K562 (cell line): ENCODE measurements at regions not wholly inside any gene's neighbourhood (a gene's known extent, or its start where the extent isn't known, plus 50 kb on each side); places are given as distances from the start of the nearest gene placed in this dataset.

Experiments
- AFF1 ChIP-seq, 2 experiments: fragments of 450-650 bp; IDR thresholded peaks; 2 replicates each; pipeline ENCODE4 v1.6.1; 2018; ENCODE audit warnings: mild to moderate bottlenecking in 2 of 2, low read depth in 1 of 2; ENCODE audit not compliant: partially characterized antibody in 2 of 2
- BACH1 ChIP-seq: fragments of 200-800 bp; sonication (Bioruptor generic); IDR thresholded peaks from 2 replicates; pipeline ENCODE4 v1.6.1; 2016; ENCODE audit warnings: missing genetic modification characterization, missing compliant biosample characterization
- CTCF ChIP-seq, 3 experiments: IDR thresholded peaks in 2 of 3; conservative IDR thresholded peaks in 1 of 3; 2 replicates each; pipeline ENCODE4 v1.5.1; 2011 to 2012; ENCODE audit warnings: low read length in 3 of 3, mild to moderate bottlenecking in 3 of 3, control low read depth in 2 of 3, improper control_type of control experiment in 1 of 3, inconsistent platforms in 1 of 3, low read depth in 1 of 3, mixed read lengths in 1 of 3, moderate library complexity in 1 of 3; ENCODE audit not compliant: insufficient read depth in 2 of 3
- ELF4 ChIP-seq: fragments of 450-650 bp; formaldehyde crosslinking; IDR thresholded peaks from 2 replicates; pipeline ENCODE4 v1.4.0; 2022; ENCODE audit warnings: missing genetic modification characterization
- EP300 ChIP-seq: IDR thresholded peaks from 2 replicates; pipeline ENCODE4 v1.6.1; 2012; ENCODE audit warnings: low read length, improper control_type of control experiment
- KAT7 ChIP-seq: sonication (generic); formaldehyde crosslinking; IDR thresholded peaks from 2 replicates; pipeline ENCODE4 v1.8.0; 2022; ENCODE audit warnings: missing genetic modification reagents, mild to moderate bottlenecking, borderline replicate concordance
- KDM5B ChIP-seq: fragments of 200-600 bp; sonication (generic); IDR thresholded peaks from 2 replicates; pipeline ENCODE4 v1.6.1; 2012; ENCODE audit warnings: low read depth, mild to moderate bottlenecking, moderate library complexity, low read length, control low read depth, inconsistent platforms; ENCODE audit not compliant: insufficient replicate concordance
- RFX5 ChIP-seq: IDR thresholded peaks from 2 replicates; pipeline ENCODE4 v1.6.1; 2011; ENCODE audit warnings: low read depth, mild to moderate bottlenecking, improper control_type of control experiment, low read length
- SIN3A ChIP-seq, 2 experiments: fragments of 150-350 bp in 1 of 2; IDR thresholded peaks; 2 replicates each; pipeline ENCODE4 v1.6.1; 2011 to 2016; ENCODE audit warnings: borderline replicate concordance in 2 of 2, low read depth in 2 of 2, low read length in 2 of 2, mild to moderate bottlenecking in 2 of 2, moderate library complexity in 2 of 2; ENCODE audit not compliant: control insufficient read depth in 1 of 2
- SMC3 ChIP-seq: conservative IDR thresholded peaks from 2 replicates; pipeline ENCODE4 v1.6.1; 2011; ENCODE audit warnings: low read depth, low read length, improper control_type of control experiment; ENCODE audit not compliant: insufficient read depth
- TAF1 ChIP-seq: IDR thresholded peaks from 2 replicates; pipeline ENCODE4 v1.6.1; 2011; ENCODE audit warnings: mild to moderate bottlenecking, low read length, moderate library complexity; ENCODE audit not compliant: insufficient read depth, control insufficient read depth, severe bottlenecking; ENCODE audit errors: extremely low read depth
- TARDBP ChIP-seq: fragments of 450-650 bp; IDR thresholded peaks from 2 replicates; pipeline ENCODE4 v1.6.1; 2016
- ZNF589 ChIP-seq: fragments of 200-800 bp; sonication (Bioruptor generic); IDR thresholded peaks from 2 replicates; pipeline ENCODE4 v1.6.1; 2016; ENCODE audit warnings: low read depth, missing genetic modification characterization, missing compliant biosample characterization
- ZSCAN29 ChIP-seq: fragments of 450-650 bp; IDR thresholded peaks from 2 replicates; pipeline ENCODE4 v1.6.1; 2017

- TF ChIP-seq CTCF (IDR thresholded peaks at IDR 0.05 in 2 of 3, conservative IDR thresholded peaks at IDR 0.05 in 1 of 3; ENCODE audit: insufficient read depth in 2 of 3, low read depth in 1 of 3, low read length in 3 of 3) = no peak
- no peak for TF ChIP-seq ZNF589 (CRISPR knock-in tag)
- no peak for TF ChIP-seq SMC3
- no peak for TF ChIP-seq AFF1 (IDR thresholded peaks at IDR 0.05; ENCODE audit: low read depth in 1 of 2, partially characterized antibody in 2 of 2)
- no peak for TF ChIP-seq RFX5
- no peak for TF ChIP-seq ZSCAN29
- TF ChIP-seq EP300 = no peak
- no peak for TF ChIP-seq TARDBP
- no peak for TF ChIP-seq KAT7 (CRISPR knock-in tag)
- TF ChIP-seq ELF4 (CRISPR knock-in tag) = no peak
- no peak for TF ChIP-seq KDM5B
- TF ChIP-seq TAF1 = no peak
- no peak for TF ChIP-seq BACH1
- TF ChIP-seq SIN3A (IDR thresholded peaks at IDR 0.05; ENCODE audit: borderline replicate concordance in 2 of 2, control insufficient read depth in 1 of 2, low read depth in 2 of 2, low read length in 2 of 2) = no peak
Observed at GRCh38 chr5:81909677-81910076, 62.1 kb upstream of the ATG10 start.
